ENCODE measurements at regions not wholly inside any gene's neighbourhood (a gene's known extent, or its start where the extent isn't known, plus 50 kb on each side); places are given as distances from the start of the nearest gene placed in this dataset.

- TF ChIP-seq POLR2A (IDR thresholded peaks at IDR 0.05), result no peak
- TF ChIP-seq CTCF (IDR thresholded peaks at IDR 0.05), result no peak
These were observed 627.6 kb downstream of the NPHP4 start for GRCh38 chr1:5364591-5364990.

All from heart left ventricle (tissue), 13 donors.